DND-41 (cell line): ENCODE measurements at regions not wholly inside any gene's neighbourhood (a gene's known extent, or its start where the extent isn't known, plus 50 kb on each side); places are given as distances from the start of the nearest gene placed in this dataset.

ENCODE experiments used
- ATAC-seq: fragments of 200-7000 bp; cut with Tn5 transposase; 3 replicates; pipeline ENCODE4 v1.9.1; 2021; ENCODE audit warnings: low read depth; ENCODE audit not compliant: insufficient read depth
- DNase-seq: peaks from one replicate; pipeline ENCODE4 v3.0.0-alpha.2; 2020
- H2AFZ ChIP-seq: 2 replicates; pipeline ENCODE4 v1.6.0; 2012; ENCODE audit warnings: low read depth, low read length
- H3K27ac ChIP-seq: 2 replicates; pipeline ENCODE4 v1.5.1; 2012; ENCODE audit warnings: low read length, inconsistent platforms
- H3K27me3 ChIP-seq: fragments of 200-600 bp; sonication (generic); 2 replicates; pipeline ENCODE4 v1.6.0; 2012; ENCODE audit warnings: low read length, mild to moderate bottlenecking, inconsistent platforms; ENCODE audit not compliant: insufficient read depth, poor library complexity
- H3K36me3 ChIP-seq: 2 replicates; pipeline ENCODE4 v1.5.1; 2012; ENCODE audit warnings: low read length, inconsistent platforms; ENCODE audit not compliant: insufficient read depth
- H3K4me1 ChIP-seq: 2 replicates; pipeline ENCODE4 v1.5.1; 2012; ENCODE audit warnings: mild to moderate bottlenecking, low read length; ENCODE audit not compliant: insufficient read depth
- H3K4me2 ChIP-seq: 2 replicates; pipeline ENCODE4 v1.6.0; 2012; ENCODE audit warnings: mild to moderate bottlenecking, moderate library complexity, low read length, inconsistent platforms; ENCODE audit not compliant: insufficient read depth
- H3K4me3 ChIP-seq, 2 experiments: fragments of 200-600 bp in 1 of 2; shearing (Covaris generic) in 1 of 2; 2 replicates each; pipeline ENCODE4 v1.5.1; 2012 to 2016; ENCODE audit warnings: inconsistent platforms in 2 of 2, low read length in 2 of 2, mild to moderate bottlenecking in 2 of 2, low read depth in 1 of 2, moderate library complexity in 1 of 2
- H3K79me2 ChIP-seq: 2 replicates; pipeline ENCODE4 v1.6.0; 2012; ENCODE audit warnings: low read length, inconsistent platforms; ENCODE audit not compliant: insufficient read depth
- H3K9ac ChIP-seq: 2 replicates; pipeline ENCODE4 v1.6.0; 2012; ENCODE audit warnings: low read depth, mild to moderate bottlenecking, inconsistent platforms, low read length, moderate library complexity
- H3K9me3 ChIP-seq: 2 replicates; pipeline ENCODE4 v1.5.1; 2012; ENCODE audit warnings: low read length, moderate library complexity, mild to moderate bottlenecking, inconsistent platforms; ENCODE audit not compliant: insufficient read depth, severe bottlenecking
- H4K20me1 ChIP-seq: 2 replicates; pipeline ENCODE4 v1.6.0; 2012; ENCODE audit warnings: low read length; ENCODE audit not compliant: insufficient read depth
- EZH2 ChIP-seq: IDR thresholded peaks from 3 replicates; pipeline ENCODE4 v1.6.1; 2012; ENCODE audit warnings: borderline replicate concordance, low read depth, mild to moderate bottlenecking, moderate library complexity, low read length, inconsistent platforms; ENCODE audit not compliant: severe bottlenecking
- TF ChIP-seq, protein P1 (sequence below): IDR thresholded peaks from 2 replicates; pipeline ENCODE4 v1.5.1; 2012; ENCODE audit warnings: borderline replicate concordance, low read length, moderate library complexity, mild to moderate bottlenecking; ENCODE audit not compliant: poor library complexity, severe bottlenecking; ENCODE audit errors: extremely low read depth

DNA sequence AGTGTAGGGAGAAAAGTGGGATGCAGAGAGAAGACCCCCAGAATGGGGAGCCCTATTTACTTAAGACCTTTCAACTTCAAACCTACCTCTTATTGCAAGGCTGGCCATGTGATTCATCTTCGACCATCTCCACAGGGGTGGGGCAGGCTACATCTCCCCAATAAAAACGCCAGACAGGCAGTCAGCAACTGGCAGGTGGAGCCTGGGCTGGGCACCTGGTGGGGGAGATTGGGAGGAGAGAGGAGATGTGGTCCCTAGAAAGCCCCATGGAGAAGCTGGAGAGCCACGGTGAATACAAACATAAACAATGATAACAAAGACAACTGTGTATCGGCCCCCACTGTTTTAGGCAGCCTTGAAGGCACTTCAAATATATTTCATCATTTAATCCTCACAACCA lies 336.7 kb upstream of the PROX1 start:
- H3K27me3 ChIP-seq: peaks cover 2% of the 10 kb centered on the region
- no peak overlapping the region for H3K4me3 ChIP-seq
- no peak for ATAC-seq
- no peak overlapping the region for H3K4me2 ChIP-seq
- no peak overlapping the region for H2AFZ ChIP-seq
- H3K79me2 ChIP-seq: no peaks in the 10 kb centered on the region
- DNase-seq: no peak
- H3K9me3 ChIP-seq: no peaks in the 10 kb centered on the region
- H3K36me3 ChIP-seq: no peaks in the 10 kb centered on the region
- no peaks in the 10 kb centered on the region for H4K20me1 ChIP-seq
- TF ChIP-seq EZH2: no peak
- TF ChIP-seq, protein P1, sequence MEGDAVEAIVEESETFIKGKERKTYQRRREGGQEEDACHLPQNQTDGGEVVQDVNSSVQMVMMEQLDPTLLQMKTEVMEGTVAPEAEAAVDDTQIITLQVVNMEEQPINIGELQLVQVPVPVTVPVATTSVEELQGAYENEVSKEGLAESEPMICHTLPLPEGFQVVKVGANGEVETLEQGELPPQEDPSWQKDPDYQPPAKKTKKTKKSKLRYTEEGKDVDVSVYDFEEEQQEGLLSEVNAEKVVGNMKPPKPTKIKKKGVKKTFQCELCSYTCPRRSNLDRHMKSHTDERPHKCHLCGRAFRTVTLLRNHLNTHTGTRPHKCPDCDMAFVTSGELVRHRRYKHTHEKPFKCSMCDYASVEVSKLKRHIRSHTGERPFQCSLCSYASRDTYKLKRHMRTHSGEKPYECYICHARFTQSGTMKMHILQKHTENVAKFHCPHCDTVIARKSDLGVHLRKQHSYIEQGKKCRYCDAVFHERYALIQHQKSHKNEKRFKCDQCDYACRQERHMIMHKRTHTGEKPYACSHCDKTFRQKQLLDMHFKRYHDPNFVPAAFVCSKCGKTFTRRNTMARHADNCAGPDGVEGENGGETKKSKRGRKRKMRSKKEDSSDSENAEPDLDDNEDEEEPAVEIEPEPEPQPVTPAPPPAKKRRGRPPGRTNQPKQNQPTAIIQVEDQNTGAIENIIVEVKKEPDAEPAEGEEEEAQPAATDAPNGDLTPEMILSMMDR: no peak
- no peak overlapping the region for H3K9ac ChIP-seq
- H3K4me1 ChIP-seq: no peaks in the 10 kb centered on the region
- no peak overlapping the region for H3K27ac ChIP-seq

DNA sequence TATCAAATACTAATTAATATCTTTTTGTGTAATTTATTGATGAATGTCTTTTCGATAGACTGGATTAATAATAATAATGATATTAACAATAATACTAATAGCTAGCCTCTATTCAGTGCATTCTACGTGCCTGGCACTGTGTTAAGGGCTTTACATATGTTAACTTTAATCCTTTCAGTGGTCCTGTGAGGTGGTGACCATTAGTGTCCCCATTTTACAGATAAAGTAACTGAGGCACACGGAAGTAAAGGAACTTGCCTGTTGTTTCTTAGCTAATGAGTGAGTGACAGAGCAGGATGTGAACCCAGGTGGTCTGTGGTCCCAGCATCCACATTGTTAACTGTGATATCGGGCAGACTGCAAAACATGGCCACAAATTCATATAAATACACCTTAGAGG lies 335.7 kb upstream of the PROX1 start:
- no peak for TF ChIP-seq EZH2
- TF ChIP-seq, protein P1: no peak
- H3K9me3 ChIP-seq: no peaks in the 10 kb centered on the region
- no peak overlapping the region for H3K4me2 ChIP-seq
- no peak overlapping the region for H2AFZ ChIP-seq
- DNase-seq: no peak
- no peaks in the 10 kb centered on the region for H3K4me1 ChIP-seq
- no peak for ATAC-seq
- H3K27ac ChIP-seq: no peak overlapping the region
- H3K27me3 ChIP-seq: no peaks in the 10 kb centered on the region
- H4K20me1 ChIP-seq: no peaks in the 10 kb centered on the region
- no peak overlapping the region for H3K4me3 ChIP-seq
- H3K36me3 ChIP-seq: no peaks in the 10 kb centered on the region
- H3K79me2 ChIP-seq: no peaks in the 10 kb centered on the region
- H3K9ac ChIP-seq: no peak overlapping the region

DNA sequence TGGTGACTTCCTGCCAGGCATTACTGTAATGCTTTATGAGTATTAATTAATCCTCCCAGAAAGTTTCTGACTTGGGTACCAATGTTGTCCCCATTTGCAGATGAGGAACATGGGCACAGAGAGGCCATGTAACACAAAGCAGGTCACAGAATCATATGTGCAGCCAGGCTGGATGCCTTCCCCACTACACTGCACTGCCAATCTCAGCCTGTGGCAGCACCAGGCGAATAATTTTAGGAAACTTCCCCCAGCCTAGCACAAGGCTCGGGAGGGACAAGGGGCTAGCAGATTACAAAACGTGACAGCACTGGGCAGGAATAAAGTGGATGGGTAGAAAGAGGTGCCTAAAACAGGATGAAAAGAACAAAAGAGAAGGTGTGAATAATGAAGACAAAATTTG lies 331.7 kb upstream of the PROX1 start:
- Histone ChIP-seq H3K4me1 (no peaks in the 10 kb centered on the region), H3K9me3 (no peaks in the 10 kb centered on the region), H3K9ac (no peak overlapping the region), H3K27me3 (no peaks in the 10 kb centered on the region), H3K4me2 (no peak overlapping the region), H3K36me3 (no peaks in the 10 kb centered on the region), H3K27ac (no peak overlapping the region), H3K4me3 (no peak overlapping the region), H3K79me2 (no peaks in the 10 kb centered on the region), H4K20me1 (no peaks in the 10 kb centered on the region), H2AFZ (no peak overlapping the region)
- no peak for ATAC-seq
- DNase-seq: no peak
- no peak for TF ChIP-seq EZH2
- TF ChIP-seq, protein P1: no peak

DNA sequence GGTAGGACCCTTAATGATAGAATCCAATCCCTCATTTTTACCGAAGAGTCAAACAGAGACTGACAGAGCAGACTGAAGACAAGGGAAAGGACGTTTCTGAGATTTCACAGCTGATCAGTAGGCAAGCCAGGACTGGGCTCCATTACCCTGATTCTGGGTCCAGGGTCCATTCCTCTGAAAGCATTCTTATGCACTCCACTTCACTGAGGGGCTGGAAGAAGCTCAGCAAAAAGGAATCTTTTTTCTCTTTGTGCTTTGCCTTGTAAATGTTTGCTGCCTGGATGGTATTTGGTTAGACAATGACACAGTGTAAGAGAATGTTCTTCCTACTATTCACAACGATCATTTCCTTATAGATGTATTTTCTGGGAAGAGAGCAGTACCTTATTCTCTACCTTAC lies 331.3 kb upstream of the PROX1 start:
- Histone ChIP-seq H3K4me1 (no peaks in the 10 kb centered on the region), H3K79me2 (no peaks in the 10 kb centered on the region), H3K27ac (no peak overlapping the region), H3K9ac (no peak overlapping the region), H2AFZ (no peak overlapping the region), H3K9me3 (no peaks in the 10 kb centered on the region), H3K4me3 (no peak overlapping the region), H3K36me3 (no peaks in the 10 kb centered on the region), H3K4me2 (no peak overlapping the region), H3K27me3 (no peaks in the 10 kb centered on the region), H4K20me1 (no peaks in the 10 kb centered on the region)
- DNase-seq (no peak), ATAC-seq (no peak)
- TF ChIP-seq, protein P1: no peak
- no peak for TF ChIP-seq EZH2
